ENCODE measurements at regions not wholly inside any gene's neighbourhood (a gene's known extent, or its start where the extent isn't known, plus 50 kb on each side); places are given as distances from the start of the nearest gene placed in this dataset.

GRCh38 chr2:236981701-236982485 is 103.8 kb upstream of the COPS8 start:
- TF ChIP-seq POLR2A (IDR thresholded peaks at IDR 0.05; ENCODE audit: low read length) (no peak), GATA1 (IDR thresholded peaks at IDR 0.05; ENCODE audit: low read depth, low read length) (no peak)

Measured in erythroblast (primary cell).